GM23338 (cell line): ENCODE measurements at regions not wholly inside any gene's neighbourhood (a gene's known extent, or its start where the extent isn't known, plus 50 kb on each side); places are given as distances from the start of the nearest gene placed in this dataset.

Experiments
- ATAC-seq: fragments of 200-7000 bp; cut with Tn5 transposase; 3 replicates; pipeline ENCODE4 v1.9.1; 2020
- DNase-seq: peaks from one replicate; pipeline ENCODE4 v3.0.0-alpha.2; 2015; ENCODE audit warnings: low spot score
- H2AFZ ChIP-seq: fragments of 200-600 bp; sonication (generic); 2 replicates; pipeline ENCODE4 v1.8.0; 2016; ENCODE audit warnings: antibody characterized with exemption, mild to moderate bottlenecking, moderate library complexity
- H3F3A ChIP-seq: fragments of 200-600 bp; sonication (generic); replicated peaks from 2 replicates; pipeline ENCODE4 v1.8.0; 2017; ENCODE audit warnings: antibody characterized with exemption, mixed run types, low read depth
- H3K27ac ChIP-seq: fragments of 200-600 bp; sonication (generic); 2 replicates; pipeline ENCODE4 v1.6.1; 2016; ENCODE audit warnings: low read depth
- H3K27me3 ChIP-seq: fragments of 200-600 bp; sonication (generic); 2 replicates; pipeline ENCODE4 v1.8.0; 2016; ENCODE audit warnings: mild to moderate bottlenecking, mixed run types, moderate library complexity; ENCODE audit not compliant: insufficient read depth
- H3K36me3 ChIP-seq: fragments of 200-600 bp; sonication (generic); 2 replicates; pipeline ENCODE4 v1.8.0; 2016; ENCODE audit warnings: mild to moderate bottlenecking; ENCODE audit not compliant: insufficient read depth
- H3K4me1 ChIP-seq: fragments of 200-600 bp; sonication (generic); 2 replicates; pipeline ENCODE4 v1.8.0; 2016; ENCODE audit warnings: mild to moderate bottlenecking, moderate library complexity; ENCODE audit not compliant: insufficient read depth
- H3K4me2 ChIP-seq: fragments of 200-600 bp; sonication (generic); 2 replicates; pipeline ENCODE4 v1.7.1; 2017; ENCODE audit warnings: mixed run types
- H3K4me3 ChIP-seq: fragments of 200-600 bp; sonication (generic); 2 replicates; pipeline ENCODE4 v1.6.1; 2016; ENCODE audit warnings: mixed run types
- H3K79me2 ChIP-seq: fragments of 200-600 bp; sonication (generic); replicated peaks from 2 replicates; pipeline ENCODE4 v1.8.0; 2017; ENCODE audit warnings: mild to moderate bottlenecking; ENCODE audit not compliant: insufficient read depth
- H3K9me2 ChIP-seq: fragments of 200-600 bp; sonication (generic); 2 replicates; pipeline ENCODE4 v1.8.0; 2017; ENCODE audit not compliant: insufficient read depth
- H4K20me1 ChIP-seq: fragments of 200-600 bp; sonication (generic); replicated peaks from 2 replicates; pipeline ENCODE4 v1.8.0; 2017; ENCODE audit warnings: mild to moderate bottlenecking; ENCODE audit not compliant: insufficient read depth
- H3K27ac Mint-ChIP-seq: 2 replicates; pipeline ENCODE4 v1.8.0; 2020; ENCODE audit warnings: inconsistent platforms, mild to moderate bottlenecking, moderate library complexity, mixed read lengths
- H3K27me3 Mint-ChIP-seq: 3 replicates; pipeline ENCODE4 v1.8.0; 2022; ENCODE audit warnings: low read depth, mild to moderate bottlenecking, moderate library complexity, mixed read lengths, inconsistent platforms; ENCODE audit not compliant: insufficient read depth, poor library complexity
- H3K36me3 Mint-ChIP-seq: 3 replicates; pipeline ENCODE4 v1.8.0; 2021; ENCODE audit warnings: low read depth, mild to moderate bottlenecking, inconsistent platforms, moderate library complexity, mixed read lengths
- H3K4me1 Mint-ChIP-seq: 3 replicates; pipeline ENCODE4 v1.8.0; 2020; ENCODE audit warnings: mild to moderate bottlenecking, inconsistent platforms, mixed read lengths
- H3K4me3 Mint-ChIP-seq: 3 replicates; pipeline ENCODE4 v1.8.0; 2021; ENCODE audit warnings: moderate library complexity, mild to moderate bottlenecking, inconsistent platforms, mixed read lengths
- H3K9me3 Mint-ChIP-seq: 3 replicates; pipeline ENCODE4 v1.8.0; 2020; ENCODE audit warnings: moderate library complexity, mild to moderate bottlenecking, inconsistent platforms, mixed read lengths
- CREB1 ChIP-seq: fragments of 250-450 bp; sonication (Bioruptor Pico); IDR thresholded peaks from 2 replicates; pipeline ENCODE4 v1.5.0; 2020; ENCODE audit warnings: low read depth, mild to moderate bottlenecking, moderate library complexity
- EZH2 ChIP-seq: fragments of 200-600 bp; sonication (generic); IDR thresholded peaks from one replicate; pipeline ENCODE4 v1.8.0; 2017; ENCODE audit warnings: antibody characterized with exemption, mild to moderate bottlenecking, low read depth; ENCODE audit not compliant: unreplicated experiment
- EZH2phosphoT487 ChIP-seq: fragments of 200-600 bp; sonication (generic); IDR thresholded peaks from one replicate; pipeline ENCODE4 v1.8.1; 2018; ENCODE audit warnings: antibody characterized with exemption; ENCODE audit not compliant: unreplicated experiment
- NANOG ChIP-seq: IDR thresholded peaks from 2 replicates; pipeline ENCODE4 v1.6.1; 2016; ENCODE audit warnings: antibody characterized with exemption, borderline replicate concordance
- STAT1 ChIP-seq: IDR thresholded peaks from one replicate; pipeline ENCODE4 v1.6.1; 2016; ENCODE audit warnings: antibody characterized with exemption; ENCODE audit not compliant: unreplicated experiment
- ZNF331 ChIP-seq: fragments of 250-450 bp; sonication (Bioruptor Pico); IDR thresholded peaks from 2 replicates; pipeline ENCODE4 v1.5.0; 2020; ENCODE audit warnings: low read depth, mild to moderate bottlenecking, moderate library complexity
- TF ChIP-seq, protein P1 (sequence below): fragments of 250-450 bp; sonication (Bioruptor Pico); IDR thresholded peaks from 2 replicates; pipeline ENCODE4 v1.5.0; 2020; ENCODE audit warnings: mild to moderate bottlenecking, moderate library complexity
- TF ChIP-seq, protein P2 (sequence below): IDR thresholded peaks from one replicate; pipeline ENCODE4 v1.6.1; 2018; ENCODE audit warnings: antibody characterized with exemption; ENCODE audit not compliant: unreplicated experiment
- TF ChIP-seq, protein P3 (sequence below): IDR thresholded peaks from 2 replicates; pipeline ENCODE4 v1.6.1; 2016; ENCODE audit warnings: antibody characterized with exemption
- TF ChIP-seq, protein P4 (sequence below), 2 experiments: fragments of 200-600 bp in 1 of 2; sonication (generic) in 1 of 2; conservative IDR thresholded peaks; 2 replicates each; pipeline versions ENCODE4 v1.5.1 to v1.6.1; 2016 to 2017; ENCODE audit warnings: antibody characterized with exemption in 2 of 2, low read depth in 2 of 2, mild to moderate bottlenecking in 2 of 2, moderate library complexity in 1 of 2

DNA sequence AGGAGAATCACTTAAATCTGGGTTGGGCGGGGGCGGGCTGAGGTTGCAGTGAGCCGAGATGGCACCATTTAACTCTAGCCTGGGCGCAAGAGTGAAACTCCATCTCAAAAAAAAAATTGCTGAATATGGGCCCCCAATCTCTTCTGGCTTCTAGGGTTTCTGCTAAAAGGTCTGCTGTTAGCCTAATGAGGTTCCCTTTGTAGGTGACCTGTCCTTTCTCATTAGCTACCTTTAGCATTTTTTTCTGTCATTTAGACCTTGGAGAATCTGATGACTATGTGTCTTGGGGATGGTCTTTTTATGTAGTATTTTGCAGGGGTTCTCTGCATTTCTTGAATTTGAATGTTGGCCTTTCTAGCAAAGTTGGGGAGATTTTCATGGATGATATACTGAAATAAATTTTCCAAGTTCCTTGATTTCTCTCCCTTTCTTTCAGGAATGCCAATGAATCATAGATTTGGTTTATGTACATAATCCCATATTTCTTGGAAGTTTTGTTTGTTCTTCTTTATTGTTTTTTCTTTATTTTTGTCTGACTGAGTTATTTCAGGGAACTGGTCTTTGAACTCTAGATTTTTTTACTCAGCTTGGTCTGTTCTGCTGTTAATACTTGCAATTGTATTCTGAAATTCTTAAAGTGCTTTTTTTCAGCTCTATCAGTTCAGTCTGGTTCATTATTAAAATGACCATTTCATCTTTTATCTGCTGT, 181.5 kb downstream of the TTC6 start:
- Histone ChIP-seq H3K36me3 (no peaks in the 10 kb centered on the region), H3K27ac (no peak overlapping the region), H3K4me3 (no peak overlapping the region), H3K27me3 (no peaks in the 10 kb centered on the region), H3K4me2 (no peak overlapping the region), H3K79me2 (no peaks in the 10 kb centered on the region), H3F3A (no peaks in the 10 kb centered on the region), H3K4me1 (no peaks in the 10 kb centered on the region), H4K20me1 (no peaks in the 10 kb centered on the region), H3K9me2 (no peaks in the 10 kb centered on the region), H2AFZ (no peak overlapping the region)
- ATAC-seq (no peak), DNase-seq (no peak)
- Mint-ChIP-seq H3K27ac (no peak overlapping the region), H3K36me3 (no peaks in the 10 kb centered on the region; the same call in 2 of the 3 replicates), H3K9me3 (peaks cover 13% of the 10 kb centered on the region), H3K27me3 (no peaks in the 10 kb centered on the region), H3K4me1 (peaks cover 2% of the 10 kb centered on the region; the same call in 1 of the 3 replicates), H3K4me3 (no peak overlapping the region)
- TF ChIP-seq EZH2: no peak
- no peak for TF ChIP-seq NANOG
- TF ChIP-seq EZH2phosphoT487: no peak
- TF ChIP-seq, protein P1, sequence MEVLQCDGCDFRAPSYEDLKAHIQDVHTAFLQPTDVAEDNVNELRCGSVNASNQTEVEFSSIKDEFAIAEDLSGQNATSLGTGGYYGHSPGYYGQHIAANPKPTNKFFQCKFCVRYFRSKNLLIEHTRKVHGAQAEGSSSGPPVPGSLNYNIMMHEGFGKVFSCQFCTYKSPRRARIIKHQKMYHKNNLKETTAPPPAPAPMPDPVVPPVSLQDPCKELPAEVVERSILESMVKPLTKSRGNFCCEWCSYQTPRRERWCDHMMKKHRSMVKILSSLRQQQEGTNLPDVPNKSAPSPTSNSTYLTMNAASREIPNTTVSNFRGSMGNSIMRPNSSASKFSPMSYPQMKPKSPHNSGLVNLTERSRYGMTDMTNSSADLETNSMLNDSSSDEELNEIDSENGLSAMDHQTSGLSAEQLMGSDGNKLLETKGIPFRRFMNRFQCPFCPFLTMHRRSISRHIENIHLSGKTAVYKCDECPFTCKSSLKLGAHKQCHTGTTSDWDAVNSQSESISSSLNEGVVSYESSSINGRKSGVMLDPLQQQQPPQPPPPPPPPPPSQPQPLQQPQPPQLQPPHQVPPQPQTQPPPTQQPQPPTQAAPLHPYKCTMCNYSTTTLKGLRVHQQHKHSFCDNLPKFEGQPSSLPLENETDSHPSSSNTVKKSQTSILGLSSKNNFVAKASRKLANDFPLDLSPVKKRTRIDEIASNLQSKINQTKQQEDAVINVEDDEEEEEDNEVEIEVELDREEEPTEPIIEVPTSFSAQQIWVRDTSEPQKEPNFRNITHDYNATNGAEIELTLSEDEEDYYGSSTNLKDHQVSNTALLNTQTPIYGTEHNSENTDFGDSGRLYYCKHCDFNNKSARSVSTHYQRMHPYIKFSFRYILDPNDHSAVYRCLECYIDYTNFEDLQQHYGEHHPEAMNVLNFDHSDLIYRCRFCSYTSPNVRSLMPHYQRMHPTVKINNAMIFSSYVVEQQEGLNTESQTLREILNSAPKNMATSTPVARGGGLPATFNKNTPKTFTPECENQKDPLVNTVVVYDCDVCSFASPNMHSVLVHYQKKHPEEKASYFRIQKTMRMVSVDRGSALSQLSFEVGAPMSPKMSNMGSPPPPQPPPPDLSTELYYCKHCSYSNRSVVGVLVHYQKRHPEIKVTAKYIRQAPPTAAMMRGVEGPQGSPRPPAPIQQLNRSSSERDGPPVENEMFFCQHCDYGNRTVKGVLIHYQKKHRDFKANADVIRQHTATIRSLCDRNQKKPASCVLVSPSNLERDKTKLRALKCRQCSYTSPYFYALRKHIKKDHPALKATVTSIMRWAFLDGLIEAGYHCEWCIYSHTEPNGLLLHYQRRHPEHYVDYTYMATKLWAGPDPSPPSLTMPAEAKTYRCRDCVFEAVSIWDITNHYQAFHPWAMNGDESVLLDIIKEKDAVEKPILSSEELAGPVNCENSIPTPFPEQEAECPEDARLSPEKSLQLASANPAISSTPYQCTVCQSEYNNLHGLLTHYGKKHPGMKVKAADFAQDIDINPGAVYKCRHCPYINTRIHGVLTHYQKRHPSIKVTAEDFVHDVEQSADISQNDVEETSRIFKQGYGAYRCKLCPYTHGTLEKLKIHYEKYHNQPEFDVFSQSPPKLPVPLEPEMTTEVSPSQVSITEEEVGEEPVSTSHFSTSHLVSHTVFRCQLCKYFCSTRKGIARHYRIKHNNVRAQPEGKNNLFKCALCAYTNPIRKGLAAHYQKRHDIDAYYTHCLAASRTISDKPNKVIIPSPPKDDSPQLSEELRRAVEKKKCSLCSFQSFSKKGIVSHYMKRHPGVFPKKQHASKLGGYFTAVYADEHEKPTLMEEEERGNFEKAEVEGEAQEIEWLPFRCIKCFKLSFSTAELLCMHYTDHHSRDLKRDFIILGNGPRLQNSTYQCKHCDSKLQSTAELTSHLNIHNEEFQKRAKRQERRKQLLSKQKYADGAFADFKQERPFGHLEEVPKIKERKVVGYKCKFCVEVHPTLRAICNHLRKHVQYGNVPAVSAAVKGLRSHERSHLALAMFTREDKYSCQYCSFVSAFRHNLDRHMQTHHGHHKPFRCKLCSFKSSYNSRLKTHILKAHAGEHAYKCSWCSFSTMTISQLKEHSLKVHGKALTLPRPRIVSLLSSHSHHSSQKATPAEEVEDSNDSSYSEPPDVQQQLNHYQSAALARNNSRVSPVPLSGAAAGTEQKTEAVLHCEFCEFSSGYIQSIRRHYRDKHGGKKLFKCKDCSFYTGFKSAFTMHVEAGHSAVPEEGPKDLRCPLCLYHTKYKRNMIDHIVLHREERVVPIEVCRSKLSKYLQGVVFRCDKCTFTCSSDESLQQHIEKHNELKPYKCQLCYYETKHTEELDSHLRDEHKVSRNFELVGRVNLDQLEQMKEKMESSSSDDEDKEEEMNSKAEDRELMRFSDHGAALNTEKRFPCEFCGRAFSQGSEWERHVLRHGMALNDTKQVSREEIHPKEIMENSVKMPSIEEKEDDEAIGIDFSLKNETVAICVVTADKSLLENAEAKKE (CRISPR knock-in tag): no peak
- TF ChIP-seq STAT1: no peak
- TF ChIP-seq CREB1: no peak
- TF ChIP-seq, protein P2, sequence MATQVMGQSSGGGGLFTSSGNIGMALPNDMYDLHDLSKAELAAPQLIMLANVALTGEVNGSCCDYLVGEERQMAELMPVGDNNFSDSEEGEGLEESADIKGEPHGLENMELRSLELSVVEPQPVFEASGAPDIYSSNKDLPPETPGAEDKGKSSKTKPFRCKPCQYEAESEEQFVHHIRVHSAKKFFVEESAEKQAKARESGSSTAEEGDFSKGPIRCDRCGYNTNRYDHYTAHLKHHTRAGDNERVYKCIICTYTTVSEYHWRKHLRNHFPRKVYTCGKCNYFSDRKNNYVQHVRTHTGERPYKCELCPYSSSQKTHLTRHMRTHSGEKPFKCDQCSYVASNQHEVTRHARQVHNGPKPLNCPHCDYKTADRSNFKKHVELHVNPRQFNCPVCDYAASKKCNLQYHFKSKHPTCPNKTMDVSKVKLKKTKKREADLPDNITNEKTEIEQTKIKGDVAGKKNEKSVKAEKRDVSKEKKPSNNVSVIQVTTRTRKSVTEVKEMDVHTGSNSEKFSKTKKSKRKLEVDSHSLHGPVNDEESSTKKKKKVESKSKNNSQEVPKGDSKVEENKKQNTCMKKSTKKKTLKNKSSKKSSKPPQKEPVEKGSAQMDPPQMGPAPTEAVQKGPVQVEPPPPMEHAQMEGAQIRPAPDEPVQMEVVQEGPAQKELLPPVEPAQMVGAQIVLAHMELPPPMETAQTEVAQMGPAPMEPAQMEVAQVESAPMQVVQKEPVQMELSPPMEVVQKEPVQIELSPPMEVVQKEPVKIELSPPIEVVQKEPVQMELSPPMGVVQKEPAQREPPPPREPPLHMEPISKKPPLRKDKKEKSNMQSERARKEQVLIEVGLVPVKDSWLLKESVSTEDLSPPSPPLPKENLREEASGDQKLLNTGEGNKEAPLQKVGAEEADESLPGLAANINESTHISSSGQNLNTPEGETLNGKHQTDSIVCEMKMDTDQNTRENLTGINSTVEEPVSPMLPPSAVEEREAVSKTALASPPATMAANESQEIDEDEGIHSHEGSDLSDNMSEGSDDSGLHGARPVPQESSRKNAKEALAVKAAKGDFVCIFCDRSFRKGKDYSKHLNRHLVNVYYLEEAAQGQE: no peak
- TF ChIP-seq, protein P3, sequence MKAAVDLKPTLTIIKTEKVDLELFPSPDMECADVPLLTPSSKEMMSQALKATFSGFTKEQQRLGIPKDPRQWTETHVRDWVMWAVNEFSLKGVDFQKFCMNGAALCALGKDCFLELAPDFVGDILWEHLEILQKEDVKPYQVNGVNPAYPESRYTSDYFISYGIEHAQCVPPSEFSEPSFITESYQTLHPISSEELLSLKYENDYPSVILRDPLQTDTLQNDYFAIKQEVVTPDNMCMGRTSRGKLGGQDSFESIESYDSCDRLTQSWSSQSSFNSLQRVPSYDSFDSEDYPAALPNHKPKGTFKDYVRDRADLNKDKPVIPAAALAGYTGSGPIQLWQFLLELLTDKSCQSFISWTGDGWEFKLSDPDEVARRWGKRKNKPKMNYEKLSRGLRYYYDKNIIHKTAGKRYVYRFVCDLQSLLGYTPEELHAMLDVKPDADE: no peak
- TF ChIP-seq, protein P4, sequence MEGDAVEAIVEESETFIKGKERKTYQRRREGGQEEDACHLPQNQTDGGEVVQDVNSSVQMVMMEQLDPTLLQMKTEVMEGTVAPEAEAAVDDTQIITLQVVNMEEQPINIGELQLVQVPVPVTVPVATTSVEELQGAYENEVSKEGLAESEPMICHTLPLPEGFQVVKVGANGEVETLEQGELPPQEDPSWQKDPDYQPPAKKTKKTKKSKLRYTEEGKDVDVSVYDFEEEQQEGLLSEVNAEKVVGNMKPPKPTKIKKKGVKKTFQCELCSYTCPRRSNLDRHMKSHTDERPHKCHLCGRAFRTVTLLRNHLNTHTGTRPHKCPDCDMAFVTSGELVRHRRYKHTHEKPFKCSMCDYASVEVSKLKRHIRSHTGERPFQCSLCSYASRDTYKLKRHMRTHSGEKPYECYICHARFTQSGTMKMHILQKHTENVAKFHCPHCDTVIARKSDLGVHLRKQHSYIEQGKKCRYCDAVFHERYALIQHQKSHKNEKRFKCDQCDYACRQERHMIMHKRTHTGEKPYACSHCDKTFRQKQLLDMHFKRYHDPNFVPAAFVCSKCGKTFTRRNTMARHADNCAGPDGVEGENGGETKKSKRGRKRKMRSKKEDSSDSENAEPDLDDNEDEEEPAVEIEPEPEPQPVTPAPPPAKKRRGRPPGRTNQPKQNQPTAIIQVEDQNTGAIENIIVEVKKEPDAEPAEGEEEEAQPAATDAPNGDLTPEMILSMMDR (conservative IDR thresholded peaks at IDR 0.05; ENCODE audit: low read depth in 2 of 2): no peak
- no peak for TF ChIP-seq ZNF331 (CRISPR knock-in tag)
